ENCODE measurements at regions not wholly inside any gene's neighbourhood (a gene's known extent, or its start where the extent isn't known, plus 50 kb on each side); places are given as distances from the start of the nearest gene placed in this dataset.

DNA sequence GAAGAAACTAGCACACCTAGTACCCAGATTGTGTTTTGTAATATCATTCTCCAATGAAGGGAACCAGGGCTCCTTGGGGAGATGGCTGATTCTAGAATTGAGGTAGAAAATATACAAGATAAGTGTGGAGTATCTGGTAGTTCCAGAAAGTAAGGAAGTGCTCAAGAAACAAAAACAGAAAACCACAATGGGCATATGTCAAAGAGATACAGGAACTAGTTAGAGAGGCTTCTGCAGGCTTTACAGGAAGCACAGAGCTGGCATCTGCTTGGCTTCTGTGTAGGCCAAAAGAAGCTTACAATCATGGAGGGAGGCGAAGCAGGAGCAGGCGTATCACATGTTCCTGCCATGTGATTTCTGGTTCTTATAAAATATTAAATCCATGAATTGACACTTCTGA, 105.7 kb upstream of the TMEM161B start:
- TF ChIP-seq, protein P1, sequence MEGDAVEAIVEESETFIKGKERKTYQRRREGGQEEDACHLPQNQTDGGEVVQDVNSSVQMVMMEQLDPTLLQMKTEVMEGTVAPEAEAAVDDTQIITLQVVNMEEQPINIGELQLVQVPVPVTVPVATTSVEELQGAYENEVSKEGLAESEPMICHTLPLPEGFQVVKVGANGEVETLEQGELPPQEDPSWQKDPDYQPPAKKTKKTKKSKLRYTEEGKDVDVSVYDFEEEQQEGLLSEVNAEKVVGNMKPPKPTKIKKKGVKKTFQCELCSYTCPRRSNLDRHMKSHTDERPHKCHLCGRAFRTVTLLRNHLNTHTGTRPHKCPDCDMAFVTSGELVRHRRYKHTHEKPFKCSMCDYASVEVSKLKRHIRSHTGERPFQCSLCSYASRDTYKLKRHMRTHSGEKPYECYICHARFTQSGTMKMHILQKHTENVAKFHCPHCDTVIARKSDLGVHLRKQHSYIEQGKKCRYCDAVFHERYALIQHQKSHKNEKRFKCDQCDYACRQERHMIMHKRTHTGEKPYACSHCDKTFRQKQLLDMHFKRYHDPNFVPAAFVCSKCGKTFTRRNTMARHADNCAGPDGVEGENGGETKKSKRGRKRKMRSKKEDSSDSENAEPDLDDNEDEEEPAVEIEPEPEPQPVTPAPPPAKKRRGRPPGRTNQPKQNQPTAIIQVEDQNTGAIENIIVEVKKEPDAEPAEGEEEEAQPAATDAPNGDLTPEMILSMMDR (IDR thresholded peaks at IDR 0.05; ENCODE audit: insufficient read depth, low read depth, low read length, missing control alignments), result no peak
- H3K4me3 ChIP-seq (ENCODE audit: low read depth, low read length), result no peak overlapping the region
- no peak for DNase-seq (ENCODE audit: low read depth)

DNA sequence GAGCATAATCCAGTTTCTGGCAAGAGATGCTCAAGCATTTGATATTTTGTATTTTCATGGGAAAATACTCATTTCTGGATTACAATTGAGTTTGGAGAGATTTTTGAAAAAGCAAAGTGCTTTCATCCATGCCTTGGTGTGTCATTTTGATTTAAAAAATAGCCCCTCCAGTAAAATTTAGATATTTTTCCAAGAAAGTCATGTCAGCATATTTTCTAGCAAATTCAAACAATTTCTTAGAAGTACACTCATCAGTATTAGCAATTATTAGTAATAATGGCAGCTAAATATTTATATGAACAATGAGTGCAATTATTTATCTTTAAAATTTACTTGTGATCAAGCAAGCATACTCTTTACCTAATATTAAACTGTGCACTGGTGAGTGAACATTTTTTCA, 102.2 kb upstream of the TMEM161B start:
- no peak for DNase-seq (ENCODE audit: low read depth)
- TF ChIP-seq, protein P1 (IDR thresholded peaks at IDR 0.05; ENCODE audit: insufficient read depth, low read depth, low read length, missing control alignments), result no peak
- H3K4me3 ChIP-seq (ENCODE audit: low read depth, low read length), result no peak overlapping the region

DNA sequence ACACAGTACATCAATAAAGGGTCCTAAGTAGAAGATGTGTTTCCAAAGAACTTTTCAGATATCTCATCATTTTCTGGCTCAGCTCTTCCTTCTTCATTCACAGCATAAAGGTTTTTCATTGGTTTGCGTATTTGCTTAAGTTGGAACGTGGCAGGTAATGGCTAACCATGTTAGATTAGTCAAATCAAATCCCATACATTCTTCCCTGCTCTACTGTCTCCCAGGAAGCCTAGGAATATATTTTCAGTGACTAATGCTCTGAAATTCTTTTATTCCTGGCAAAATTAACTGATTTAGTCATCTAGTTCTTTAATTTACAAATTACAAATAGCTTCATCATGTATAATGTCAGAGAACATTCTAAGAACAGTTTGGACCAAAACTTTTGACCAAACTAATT, 99.6 kb upstream of the TMEM161B start:
- no peak overlapping the region for H3K4me3 ChIP-seq (ENCODE audit: low read depth, low read length)
- TF ChIP-seq, protein P1 (IDR thresholded peaks at IDR 0.05; ENCODE audit: insufficient read depth, low read depth, low read length, missing control alignments), result no peak
- no peak for DNase-seq (ENCODE audit: low read depth)

DNA sequence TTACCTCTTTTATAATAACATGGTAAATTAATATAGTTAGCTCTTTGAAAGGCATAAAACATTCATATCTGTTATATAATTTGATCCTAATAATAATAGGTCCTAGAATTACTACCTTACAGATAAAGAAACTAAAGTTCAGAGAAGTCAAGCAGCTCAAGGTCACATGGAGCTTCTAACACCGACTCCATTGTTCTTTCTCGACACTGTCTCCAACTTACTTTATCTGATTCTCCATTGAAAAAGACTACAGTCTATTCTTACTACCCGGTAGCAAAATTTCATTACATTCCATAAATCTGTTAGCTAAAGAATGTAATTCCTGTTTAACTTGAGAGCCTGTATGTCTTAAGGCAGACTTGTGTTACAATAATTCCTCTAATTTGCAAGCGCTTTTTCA, 96.3 kb upstream of the TMEM161B start:
- TF ChIP-seq, protein P1 (IDR thresholded peaks at IDR 0.05; ENCODE audit: insufficient read depth, low read depth, low read length, missing control alignments), result no peak
- no peak overlapping the region for H3K4me3 ChIP-seq (ENCODE audit: low read depth, low read length)
- no peak for DNase-seq (ENCODE audit: low read depth)

DNA sequence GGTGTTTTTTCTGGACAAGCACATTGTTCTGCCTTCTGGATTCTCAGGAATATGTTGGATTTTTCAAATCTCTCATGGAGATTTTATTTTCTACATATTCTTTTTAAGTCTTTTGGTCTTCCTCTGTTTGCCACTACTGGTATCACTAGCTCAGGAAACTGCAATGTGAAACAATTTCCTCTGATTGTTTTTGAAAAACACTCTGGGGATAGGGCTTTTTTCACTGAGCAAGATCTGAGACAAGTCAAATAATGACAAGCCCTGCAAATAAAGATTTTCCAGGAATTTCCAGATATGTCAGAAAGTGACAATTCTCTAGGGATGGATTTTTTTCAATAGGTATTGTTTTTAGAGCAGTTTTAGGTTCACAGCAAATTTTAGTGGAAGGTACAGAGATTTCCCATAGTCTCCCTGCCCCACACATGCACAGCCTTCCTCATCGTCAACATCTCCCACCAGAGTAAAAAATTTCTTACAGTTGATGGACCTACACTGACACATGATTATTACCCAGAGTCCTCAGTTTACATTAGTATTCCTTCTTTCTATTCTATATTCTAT, 86.9 kb upstream of the TMEM161B start:
- TF ChIP-seq, protein P1 (IDR thresholded peaks at IDR 0.05; ENCODE audit: insufficient read depth, low read depth, low read length, missing control alignments), result no peak
- H3K4me3 ChIP-seq (ENCODE audit: low read depth, low read length), result no peak overlapping the region
- no peak for DNase-seq (ENCODE audit: low read depth)

DNA sequence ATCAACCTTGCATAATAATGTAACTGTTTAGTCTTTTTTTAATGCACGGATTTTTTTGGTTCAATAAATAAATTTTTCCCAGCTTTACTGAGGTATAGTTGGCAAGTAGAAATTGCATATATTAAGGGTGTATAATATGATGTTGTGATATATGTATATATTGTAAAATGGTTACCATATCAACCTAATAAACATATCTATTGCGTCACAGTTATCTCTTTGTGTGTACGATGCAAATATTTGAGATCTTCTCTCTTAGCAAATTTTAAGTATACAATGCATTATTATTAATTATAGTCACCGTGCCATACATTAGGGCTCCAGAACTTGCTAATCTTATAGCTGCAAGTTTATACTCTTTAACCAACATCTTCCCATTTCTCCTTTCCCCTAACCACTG, 57.2 kb upstream of the TMEM161B start:
- DNase-seq (ENCODE audit: low read depth), result no peak
- TF ChIP-seq, protein P1 (IDR thresholded peaks at IDR 0.05; ENCODE audit: insufficient read depth, low read depth, low read length, missing control alignments), result no peak
- H3K4me3 ChIP-seq (ENCODE audit: low read depth, low read length), result no peak overlapping the region

DNA sequence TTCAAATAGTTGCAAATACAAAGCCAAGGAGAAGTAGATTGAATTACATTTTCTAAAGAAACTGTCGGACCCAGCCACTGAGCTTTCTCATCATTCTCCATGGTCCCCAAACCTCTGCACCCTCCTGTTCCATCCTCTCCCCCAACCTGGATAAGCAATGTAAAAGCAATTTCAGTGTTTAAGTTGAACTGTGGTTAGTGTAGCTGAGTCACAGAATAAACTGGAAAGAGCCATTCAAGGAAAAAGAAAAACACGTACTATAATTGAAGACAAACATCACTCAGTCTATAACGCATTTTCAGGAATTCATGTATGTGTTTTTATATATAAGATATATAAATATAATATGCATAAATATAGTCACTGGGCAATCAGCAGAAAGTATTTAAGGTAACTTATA, 54.1 kb upstream of the TMEM161B start:
- TF ChIP-seq, protein P1 (IDR thresholded peaks at IDR 0.05; ENCODE audit: insufficient read depth, low read depth, low read length, missing control alignments), result no peak
- H3K4me3 ChIP-seq (ENCODE audit: low read depth, low read length), result no peak overlapping the region
- no peak for DNase-seq (ENCODE audit: low read depth)

Data from GM12865 (cell line).